Stimulated activated CD8-positive, alpha-beta memory T cell treated with anti-CD3 and anti-CD28 coated beads, Interleukin-15, amount 100 ng/mL, for 48 hours (primary cell): ENCODE measurements at regions not wholly inside any gene's neighbourhood (a gene's known extent, or its start where the extent isn't known, plus 50 kb on each side); places are given as distances from the start of the nearest gene placed in this dataset.

Experiments used
- DNase-seq, 2 donors: peaks; one replicate each; pipeline ENCODE4 v3.0.0-alpha.2; 2020; ENCODE audit warnings: low read depth in 2 of 2

- no peak for DNase-seq
Measured at GRCh38 chr2:125042727-125043126, 1017.6 kb downstream of the CNTNAP5 start.

GRCh38 chr2:125070726-125071505 lies 1045.8 kb downstream of the CNTNAP5 start:
- DNase-seq, result no peak

DNA sequence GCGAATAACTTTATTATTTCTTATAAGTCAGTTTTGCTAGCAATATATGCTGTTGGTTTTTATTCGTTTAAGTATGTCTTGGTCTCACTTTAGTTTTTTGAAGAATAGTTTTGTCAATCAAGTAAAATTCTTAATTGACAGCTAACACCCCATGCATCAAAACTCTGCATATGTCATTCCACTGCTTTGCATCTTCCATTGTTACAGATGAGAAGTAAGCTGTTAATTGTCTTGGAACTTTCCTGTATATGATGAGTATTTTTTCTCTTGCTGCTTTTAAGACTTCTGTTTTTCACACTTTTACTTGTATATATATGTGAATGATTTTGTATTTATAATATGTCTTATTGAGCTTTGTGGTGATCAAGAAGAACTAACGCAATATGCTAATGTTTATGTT lies 1048.4 kb downstream of the CNTNAP5 start:
- no peak for DNase-seq

GRCh38 chr2:125085904-125086303 lies 1060.8 kb downstream of the CNTNAP5 start:
- no peak for DNase-seq

DNA sequence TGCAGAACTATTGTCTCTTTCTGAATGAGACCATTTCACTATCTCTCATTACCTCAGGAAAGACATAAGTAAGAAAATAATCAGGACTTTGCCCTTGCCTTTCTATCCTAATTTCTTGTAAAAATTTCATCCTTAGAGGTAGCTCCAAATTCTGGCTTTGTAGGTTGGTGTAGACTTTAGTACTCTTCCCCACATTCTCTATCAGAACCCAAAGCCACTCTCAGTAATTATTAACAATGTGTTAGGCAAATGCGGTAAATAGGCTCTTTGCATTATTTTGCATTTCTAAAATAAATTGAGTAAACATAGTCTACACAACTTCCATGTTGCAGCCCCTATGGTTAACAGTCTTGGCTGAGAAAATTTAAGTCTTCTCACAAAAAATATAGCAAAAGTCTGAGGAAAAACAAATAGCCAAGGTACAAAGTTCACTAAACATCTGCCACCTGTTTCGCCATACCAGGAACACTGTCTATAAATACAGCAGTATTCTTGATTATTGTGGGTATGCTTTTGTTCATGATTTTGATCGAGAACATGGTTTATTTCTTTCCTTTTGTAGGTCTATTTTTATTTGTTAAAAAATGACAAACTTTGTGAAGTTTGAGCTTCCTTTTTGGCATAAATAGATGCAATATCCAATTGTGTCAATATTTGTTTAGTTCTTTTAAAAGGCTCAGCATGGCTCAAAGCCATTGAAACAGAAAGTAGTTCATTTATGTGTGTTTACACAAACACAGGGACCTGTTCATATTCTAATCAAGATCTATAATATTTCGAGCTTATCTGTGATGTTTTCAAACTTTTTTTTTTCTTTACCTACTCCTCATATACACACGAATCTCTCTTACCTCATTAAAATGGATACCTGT lies 1061.5 kb downstream of the CNTNAP5 start:
- DNase-seq, result no peak

DNA sequence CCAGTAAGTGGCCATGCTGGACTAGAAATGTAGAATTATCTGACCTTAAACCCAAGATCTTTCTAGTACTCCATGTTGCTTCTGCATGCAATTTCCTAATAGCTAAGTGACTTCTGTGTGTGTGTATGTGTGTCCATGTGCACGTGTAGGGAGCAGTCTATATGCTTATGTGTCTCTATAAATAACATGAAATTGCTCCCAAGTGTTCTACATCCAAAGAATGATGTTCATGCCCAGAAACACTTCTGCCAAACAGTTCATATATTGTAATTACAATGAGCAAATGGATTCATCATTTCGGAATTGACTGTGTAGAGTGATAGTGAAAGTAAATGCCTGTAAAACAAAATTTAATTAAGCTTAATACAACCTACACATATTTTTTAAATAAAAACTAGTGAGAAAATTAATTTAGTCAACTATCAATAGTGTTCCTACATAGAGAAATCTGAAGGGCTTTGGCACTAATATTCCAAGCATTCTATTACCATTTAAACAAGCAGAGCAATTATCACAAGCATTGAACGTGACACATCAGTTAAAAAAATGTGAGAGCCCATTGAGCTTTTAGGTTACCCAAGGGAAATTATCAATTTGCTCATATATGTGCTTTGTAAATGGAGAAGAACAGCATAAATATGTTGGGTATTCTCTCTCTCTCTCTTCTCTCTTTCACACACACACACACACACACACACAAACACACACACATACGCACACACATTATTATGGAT lies 1067.4 kb downstream of the CNTNAP5 start:
- no peak for DNase-seq

DNA sequence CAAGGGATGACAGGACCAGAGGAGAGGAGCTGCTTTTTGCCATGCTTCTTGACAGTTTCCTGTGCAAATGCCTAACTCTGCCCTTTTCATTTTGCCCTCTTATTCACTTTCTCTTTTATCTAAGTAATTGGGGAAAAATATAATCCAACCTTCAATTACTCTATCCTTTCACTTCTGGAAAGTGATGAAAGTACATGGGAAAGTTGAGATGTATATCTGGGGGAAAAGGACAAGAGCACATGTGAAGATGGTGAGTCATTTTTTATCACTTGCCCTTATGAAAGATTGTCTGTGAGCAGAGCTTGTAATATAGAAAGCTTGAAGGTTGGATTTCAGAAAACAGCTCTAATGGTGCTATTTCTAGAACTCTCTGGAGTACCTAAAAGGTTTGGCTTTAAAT lies 1070.7 kb downstream of the CNTNAP5 start:
- no peak for DNase-seq

DNA sequence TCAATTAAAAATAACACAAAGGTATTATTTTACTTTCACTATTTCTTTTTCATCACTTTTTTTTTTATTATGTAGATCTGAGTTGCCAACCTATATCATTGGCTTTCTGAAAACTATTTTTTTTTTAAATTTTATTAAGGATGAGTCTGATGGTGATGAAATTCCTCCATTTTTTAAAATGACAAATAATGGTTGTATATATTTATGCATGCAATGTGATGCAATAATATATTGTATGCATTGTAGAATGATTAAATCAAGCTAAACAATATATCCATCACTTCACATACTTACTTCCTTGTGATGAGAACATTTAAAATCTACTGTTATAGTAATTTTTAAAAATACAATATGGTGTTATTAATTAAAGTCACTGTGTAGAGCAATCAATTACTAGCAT lies 1081.6 kb downstream of the CNTNAP5 start:
- DNase-seq, result no peak

GRCh38 chr2:125107446-125107845 lies 1082.4 kb downstream of the CNTNAP5 start:
- DNase-seq, result no peak

DNA sequence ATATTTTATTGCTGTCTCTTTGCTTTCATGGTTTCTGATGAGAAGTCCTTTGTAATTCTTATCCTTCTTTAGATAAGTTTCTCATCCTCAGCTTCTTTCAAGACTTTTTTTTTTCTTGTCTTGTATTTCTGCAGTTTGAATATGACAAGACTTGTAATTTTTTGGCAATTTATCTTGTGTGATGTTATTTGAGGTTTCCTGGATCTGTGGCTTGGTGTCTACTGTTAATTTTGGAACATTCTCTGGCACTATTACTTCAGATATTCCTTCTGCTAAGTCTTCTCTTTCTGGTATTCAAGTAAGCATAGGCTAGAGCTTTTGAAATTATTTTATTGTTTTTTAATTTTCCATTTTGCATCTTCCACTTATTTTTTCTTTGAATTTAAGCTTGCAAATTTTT lies 1083.2 kb downstream of the CNTNAP5 start:
- DNase-seq, result no peak

GRCh38 chr2:125125902-125126301 lies 1100.8 kb downstream of the CNTNAP5 start:
- DNase-seq, result no peak

DNA sequence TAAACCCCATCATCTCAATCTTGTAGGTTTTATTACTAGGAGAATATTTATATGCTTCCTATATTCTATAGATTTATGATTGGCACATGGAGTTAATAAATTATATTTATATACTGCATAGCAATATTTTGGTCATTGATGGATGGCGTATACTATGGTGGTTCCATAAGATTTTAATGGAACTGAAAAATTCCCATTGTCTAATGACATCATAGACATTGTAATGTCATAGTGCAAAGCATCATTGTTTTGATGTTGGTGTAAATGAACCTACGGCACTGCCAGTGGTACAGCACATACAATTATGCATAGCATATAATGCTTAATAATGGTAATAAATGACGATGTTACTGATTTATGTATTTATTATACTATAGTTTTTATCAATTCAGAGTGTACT lies 1135.9 kb downstream of the CNTNAP5 start:
- no peak for DNase-seq

- no peak for DNase-seq
Measured at GRCh38 chr2:125167152-125167551, 1142.1 kb downstream of the CNTNAP5 start.

GRCh38 chr2:125167820-125168219 lies 1142.7 kb downstream of the CNTNAP5 start:
- DNase-seq, result no peak

DNA sequence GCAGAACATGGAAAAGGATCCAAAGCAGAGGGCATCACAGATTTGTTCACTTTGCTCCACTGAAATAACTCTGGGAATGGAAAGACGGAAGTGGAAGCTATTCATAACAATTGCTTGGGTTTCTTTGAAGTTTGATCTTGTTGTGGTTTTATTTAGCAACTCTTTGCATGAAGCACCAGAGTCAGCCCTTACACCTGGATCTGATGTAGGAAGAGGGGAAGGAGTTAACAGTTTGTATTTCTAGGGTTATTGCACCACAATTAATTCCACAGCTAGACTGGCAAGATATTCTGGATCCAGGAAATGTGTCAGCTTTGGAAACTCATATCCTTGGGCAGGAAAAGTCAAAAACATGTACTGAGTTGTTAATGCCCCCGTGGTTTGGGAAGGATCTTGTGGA lies 1143.4 kb downstream of the CNTNAP5 start:
- DNase-seq, result no peak

- no peak for DNase-seq
Measured at GRCh38 chr2:125169022-125169763, 1144.1 kb downstream of the CNTNAP5 start.

DNA sequence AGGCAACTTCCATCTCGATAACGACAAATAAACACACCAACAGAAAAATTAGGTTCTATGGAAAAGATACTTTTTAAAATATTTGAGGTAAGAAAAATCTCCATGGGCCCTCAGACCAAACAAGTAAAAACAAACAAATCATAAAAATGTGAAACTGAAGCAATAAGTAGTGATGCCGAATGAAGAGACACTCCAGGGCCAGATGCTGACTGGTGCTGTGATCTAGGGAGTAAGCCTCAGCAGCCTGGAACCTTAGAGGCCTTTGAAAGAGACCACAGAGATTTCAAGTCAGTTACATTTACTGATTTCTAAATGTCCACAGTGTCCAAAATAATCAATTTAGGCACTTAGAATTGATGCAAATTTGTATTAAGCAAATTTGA lies 1144.7 kb downstream of the CNTNAP5 start:
- DNase-seq, result no peak

DNA sequence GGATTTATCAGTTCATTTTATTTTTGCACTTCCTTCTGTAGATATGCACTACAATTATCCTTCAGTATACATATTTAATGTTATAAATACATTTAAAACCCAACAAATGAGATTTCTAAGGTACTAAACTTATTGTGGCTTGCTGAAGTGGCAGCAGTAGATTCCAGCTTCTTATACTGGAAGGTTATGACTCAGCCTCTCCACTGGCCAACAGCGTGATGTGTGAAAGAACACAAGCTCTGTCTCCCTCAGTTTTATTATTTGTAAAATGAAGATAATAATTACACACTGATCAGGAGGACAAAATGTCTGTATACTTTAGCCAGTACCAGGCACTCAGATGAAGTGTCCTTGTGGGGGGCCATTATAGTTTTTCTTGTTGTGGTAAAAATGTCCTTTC lies 1147.1 kb downstream of the CNTNAP5 start:
- DNase-seq, result no peak

GRCh38 chr2:125175415-125175814 lies 1150.3 kb downstream of the CNTNAP5 start:
- no peak for DNase-seq

DNA sequence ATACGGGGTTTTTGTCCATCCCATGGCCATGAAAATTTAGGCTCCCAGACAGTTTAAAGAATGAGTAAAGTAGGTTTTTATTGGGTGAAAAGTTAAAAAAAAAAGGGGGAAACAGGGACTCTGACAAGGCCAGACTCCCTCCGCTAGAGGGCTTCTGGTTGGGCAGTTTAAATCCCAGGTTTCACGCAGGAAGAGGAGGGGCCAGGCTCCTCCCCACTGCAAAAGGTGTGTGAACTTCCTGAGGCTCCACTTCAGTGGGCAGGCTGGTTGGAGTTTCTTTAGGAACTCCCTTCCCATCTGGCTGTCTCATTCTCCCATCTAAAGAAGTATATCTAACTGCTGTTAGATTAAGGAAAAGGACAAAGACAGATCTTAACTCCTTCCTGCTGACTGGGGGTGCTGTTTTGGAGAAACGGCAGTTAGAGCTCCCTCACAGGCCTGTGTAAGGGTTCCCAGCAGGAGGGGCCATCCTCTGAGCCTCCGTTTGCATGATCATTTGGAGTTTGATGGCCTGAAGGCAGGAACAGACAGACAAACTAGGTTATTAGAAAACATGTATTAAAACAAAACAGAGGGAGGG lies 1160.7 kb downstream of the CNTNAP5 start:
- DNase-seq, result no peak

DNA sequence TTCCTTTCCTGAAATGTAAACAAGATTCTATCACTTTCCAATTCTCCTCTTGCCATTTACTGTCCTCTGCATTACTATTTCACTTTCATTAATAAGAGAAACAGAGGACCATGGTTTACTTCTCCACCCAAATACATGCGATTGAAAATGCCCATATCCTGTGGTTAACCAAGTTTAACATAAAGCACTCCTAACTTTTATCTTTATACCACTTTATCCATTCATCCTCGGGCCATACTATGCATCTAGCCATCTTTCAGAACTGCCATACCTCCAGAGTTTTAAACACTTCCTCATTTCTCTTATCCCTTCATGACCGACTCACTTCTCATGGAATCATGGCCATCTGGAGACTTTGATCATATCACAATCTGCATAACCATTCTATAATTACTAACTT lies 1182.3 kb downstream of the CNTNAP5 start:
- no peak for DNase-seq
